Dedifferentiated amniotic fluid mesenchymal stem cell (primary cell): ENCODE measurements at regions not wholly inside any gene's neighbourhood (a gene's known extent, or its start where the extent isn't known, plus 50 kb on each side); places are given as distances from the start of the nearest gene placed in this dataset.
"Not testable (repeated sequence)": the region's sequence is repeated elsewhere in the genome, so short reads cannot be mapped to it uniquely, and the experiment has no call there.

ENCODE experiments used
- DNase-seq: peaks from one replicate; pipeline ENCODE4 v3.0.0-alpha.2; 2016; ENCODE audit errors: extremely low spot score

DNA sequence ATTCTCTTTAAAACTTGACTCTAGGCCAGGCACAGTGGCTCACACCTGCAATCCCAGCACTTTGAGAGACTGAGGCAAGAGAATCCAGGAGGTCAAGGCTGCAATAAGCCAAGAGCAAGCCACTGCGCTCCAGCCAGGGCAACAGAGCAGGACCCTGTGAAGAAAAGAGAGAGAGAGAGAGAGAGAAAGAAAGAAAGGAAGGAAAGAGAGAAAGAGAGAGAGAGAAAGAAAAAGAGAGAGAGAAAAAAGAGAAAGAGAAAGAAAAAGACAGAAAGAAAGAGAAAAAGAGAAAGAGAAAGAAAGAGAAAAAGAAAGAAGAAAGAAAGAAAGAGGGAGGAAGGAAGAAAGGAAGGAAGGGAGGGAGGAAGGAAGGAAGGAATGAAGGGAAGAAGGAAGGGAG lies 76.7 kb downstream of the RIN2 start:
- no peak for DNase-seq

GRCh38 chr20:19835533-19836222 lies 77.6 kb downstream of the RIN2 start:
- no peak for DNase-seq

GRCh38 chr20:19838468-19838867 lies 80.4 kb downstream of the RIN2 start:
- DNase-seq: no peak

GRCh38 chr20:19839053-19839452 lies 81.0 kb downstream of the RIN2 start:
- no peak for DNase-seq

DNA sequence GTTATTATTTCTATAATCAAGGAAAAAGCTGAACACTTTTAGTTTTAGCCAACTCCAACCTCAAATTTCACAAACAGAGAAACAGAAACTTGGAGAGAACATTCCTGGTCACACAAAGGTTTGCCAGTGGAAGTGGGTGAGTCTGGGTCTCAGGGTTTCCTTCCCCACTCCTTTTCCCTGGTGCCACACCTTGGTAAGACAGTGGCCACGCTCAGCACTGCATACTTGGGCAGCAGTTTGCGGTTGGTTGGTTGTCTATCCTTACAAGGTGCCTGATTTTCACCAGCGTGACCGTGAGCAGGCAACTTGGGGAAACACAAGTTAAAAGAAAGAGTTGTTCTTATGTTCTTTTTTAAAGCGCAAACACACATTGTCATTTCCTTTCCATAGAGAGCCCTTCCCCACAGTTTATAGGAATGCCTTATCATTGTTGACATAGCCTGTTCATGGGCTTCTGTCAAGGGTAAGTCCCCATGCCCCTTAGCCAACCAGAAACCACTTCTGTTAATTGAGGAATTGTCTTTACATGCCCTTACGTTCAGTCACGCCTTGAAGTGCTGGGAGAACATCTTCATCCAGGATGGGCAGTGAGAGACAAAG lies 82.2 kb downstream of the RIN2 start:
- DNase-seq: no peak

DNA sequence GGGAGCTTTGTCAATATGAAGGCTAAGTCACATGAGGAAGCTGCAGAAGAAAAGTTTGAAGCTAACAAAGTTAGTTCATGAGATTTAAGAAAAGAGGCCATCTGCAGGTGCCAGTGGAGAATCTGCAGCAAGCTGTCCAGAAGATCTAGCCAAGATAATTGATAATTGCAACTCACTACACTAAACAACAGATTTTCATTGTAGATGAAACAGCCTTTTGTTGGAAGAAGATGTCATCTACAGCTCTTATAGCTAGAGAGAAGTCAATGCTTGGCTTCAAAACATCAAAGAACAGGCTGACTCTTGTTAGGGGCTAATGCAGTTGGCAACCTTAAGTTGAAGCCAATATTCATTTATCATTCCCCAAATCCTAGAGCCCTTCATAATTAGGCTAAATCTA lies 83.7 kb downstream of the RIN2 start:
- DNase-seq: no peak

DNA sequence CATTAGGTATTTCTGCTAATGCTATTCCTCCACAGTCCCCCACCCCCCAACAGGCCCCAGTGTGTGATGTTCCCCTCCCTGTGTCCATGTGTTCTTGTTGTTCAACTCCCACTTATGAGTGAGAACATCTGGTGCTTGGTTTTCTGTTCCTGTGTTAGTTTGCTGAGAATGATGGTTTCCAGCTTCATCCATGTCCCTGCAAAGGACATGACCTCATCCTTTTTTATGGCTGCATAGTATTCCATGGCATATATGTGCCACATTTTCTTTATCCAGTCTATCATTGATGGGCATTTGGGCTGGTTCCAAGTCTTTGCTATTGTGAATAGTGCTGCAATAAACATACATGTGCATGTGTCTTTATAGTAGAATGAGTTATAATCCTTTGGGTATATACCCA lies 86.8 kb downstream of the RIN2 start:
- DNase-seq: not testable (repeated sequence)

- no peak for DNase-seq
Measured at GRCh38 chr20:19847383-19847782, 89.3 kb downstream of the RIN2 start.

GRCh38 chr20:19849341-19850197 lies 91.5 kb downstream of the RIN2 start:
- DNase-seq: no peak

GRCh38 chr20:19850198-19850533 lies 92.1 kb downstream of the RIN2 start:
- no peak for DNase-seq

DNA sequence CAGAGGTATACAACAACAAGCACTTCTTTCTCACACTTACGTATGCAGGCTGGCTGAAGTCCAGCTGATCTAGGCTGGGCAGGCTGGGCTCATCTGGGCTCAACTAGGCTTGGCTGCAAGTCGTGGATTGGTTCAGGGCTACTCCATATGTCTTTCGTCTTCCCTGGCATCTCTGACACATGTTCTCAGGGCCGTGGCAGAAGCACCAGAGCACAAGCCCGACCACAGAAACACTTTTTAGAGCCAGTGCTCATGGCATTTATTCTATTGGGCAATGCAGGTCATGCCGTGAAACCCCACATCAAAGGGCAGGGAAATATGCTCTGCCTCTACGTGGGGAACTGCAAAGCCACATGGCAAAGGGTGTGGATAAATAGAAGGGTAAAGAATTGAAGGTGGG lies 93.8 kb downstream of the RIN2 start:
- DNase-seq: no peak

- DNase-seq: no peak
Measured at GRCh38 chr20:19855416-19855815, 97.4 kb downstream of the RIN2 start.

GRCh38 chr20:19858466-19859371 lies 100.7 kb downstream of the RIN2 start:
- DNase-seq: no peak

- DNase-seq: no peak
Measured at GRCh38 chr20:19859444-19859843, 101.4 kb downstream of the RIN2 start.

DNA sequence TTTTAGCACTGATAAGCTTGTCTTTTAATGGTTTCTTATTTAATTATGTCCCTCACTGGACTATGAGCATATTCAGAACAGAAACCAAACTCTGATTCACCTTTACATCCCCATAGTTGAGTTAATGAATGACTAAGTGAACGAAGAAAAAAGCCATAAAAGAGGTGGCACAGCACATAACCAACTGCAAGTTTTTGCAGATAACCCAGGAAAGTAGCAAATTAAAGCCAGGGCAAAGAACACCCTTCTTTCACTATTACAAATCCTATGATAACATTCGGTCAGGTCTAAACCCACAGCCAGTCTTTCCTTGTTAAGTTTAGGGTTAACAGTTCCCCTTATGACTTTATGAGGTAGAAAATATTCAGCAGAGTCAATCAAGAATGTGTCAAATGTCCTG lies 102.7 kb downstream of the RIN2 start:
- no peak for DNase-seq

- no peak for DNase-seq
Measured at GRCh38 chr20:19861147-19861759, 103.2 kb downstream of the RIN2 start.

- DNase-seq: no peak
Measured at GRCh38 chr20:19864130-19864529, 106.1 kb downstream of the RIN2 start.

DNA sequence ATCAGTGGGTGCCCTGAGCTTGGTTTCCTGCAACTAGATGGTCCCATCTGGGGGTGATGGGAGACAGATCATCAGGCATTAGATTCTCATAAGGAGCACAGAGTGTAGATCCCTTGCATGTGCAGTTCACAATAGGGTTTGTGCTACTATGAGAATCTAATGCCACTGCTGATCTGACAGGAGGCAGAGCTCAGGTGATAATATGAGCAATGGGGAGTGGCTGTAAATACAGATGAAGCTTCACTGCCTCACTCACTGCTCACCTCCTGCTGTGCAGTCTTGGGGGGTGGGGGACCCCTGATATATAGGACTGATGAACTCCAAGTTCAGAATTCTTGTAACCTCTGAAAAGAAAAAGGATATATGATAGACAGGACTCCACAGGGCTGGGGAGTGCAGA lies 108.0 kb downstream of the RIN2 start:
- DNase-seq: no peak

- DNase-seq: no peak
Measured at GRCh38 chr20:19867074-19867473, 109.0 kb downstream of the RIN2 start.

DNA sequence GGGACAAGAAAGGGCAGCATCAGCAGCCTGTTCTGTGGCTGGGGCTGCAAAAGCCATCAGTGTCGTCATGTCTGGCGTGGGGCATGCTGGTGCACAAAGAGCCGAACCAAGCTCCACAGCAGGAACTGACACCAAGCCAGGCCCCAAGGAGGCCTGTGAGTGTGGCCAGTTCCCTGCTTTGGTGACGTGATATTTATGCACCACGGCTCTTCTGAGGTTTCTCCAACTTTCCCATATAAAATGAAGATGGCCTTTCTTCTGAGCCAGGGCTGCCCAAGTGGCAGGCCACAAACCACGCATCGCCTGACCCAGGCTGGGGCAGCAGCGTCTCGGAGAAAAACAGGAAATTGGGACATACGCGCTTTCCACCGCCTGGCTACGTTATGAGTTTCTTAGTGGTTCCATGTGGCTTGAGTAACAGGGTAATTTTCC lies 109.9 kb downstream of the RIN2 start:
- no peak for DNase-seq

GRCh38 chr20:19868441-19868840 lies 110.4 kb downstream of the RIN2 start:
- no peak for DNase-seq

GRCh38 chr20:19872001-19872400 lies 113.9 kb downstream of the RIN2 start:
- DNase-seq: no peak
